ENCODE measurements at regions not wholly inside any gene's neighbourhood (a gene's known extent, or its start where the extent isn't known, plus 50 kb on each side); places are given as distances from the start of the nearest gene placed in this dataset.

DNA sequence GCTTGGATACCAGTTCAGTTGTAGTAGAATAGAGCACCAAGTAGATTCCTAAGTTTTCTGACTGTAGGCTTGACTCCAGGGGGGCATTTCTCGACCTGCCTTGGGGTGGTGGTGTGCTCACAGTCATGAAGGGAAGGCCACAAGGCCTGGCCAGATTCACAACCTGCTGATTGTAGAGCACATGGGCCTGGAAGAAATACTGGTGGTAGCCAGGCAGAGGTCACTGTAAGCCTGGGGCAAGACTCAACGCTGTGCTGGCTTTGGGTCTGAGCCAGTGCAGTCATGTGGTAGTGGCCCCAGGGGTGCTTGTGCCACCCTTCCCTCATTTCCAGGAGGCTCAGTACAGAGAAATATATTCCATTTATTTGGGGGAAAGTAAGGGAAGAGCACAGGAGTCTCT is 832.3 kb upstream of the SLC10A2 start:
- ChIA-PET POLR2A (ENCODE audit: unreplicated experiment) (no interaction called here), CTCF (no interaction called here)
- no peak overlapping the region for H4K8ac ChIP-seq (ENCODE audit: low read depth in 2 of 2, low read length in 2 of 2)
- H4K20me1 ChIP-seq (ENCODE audit: insufficient read depth, low read length), result no peaks in the 10 kb centered on the region
- no peak overlapping the region for H4K5ac ChIP-seq (ENCODE audit: low read depth, low read length)
- H3K36me3 ChIP-seq (ENCODE audit: control insufficient read depth, insufficient read depth, low read length), result no peaks in the 10 kb centered on the region
- dilution Hi-C loops (cut with HindIII; ENCODE audit: low sequenced_read_pairs, unreplicated experiment) (no loop called here), intact Hi-C loops (cut with micrococcal nuclease) (no loop called here), in situ Hi-C loops (cut with MboI; ENCODE audit: low sequenced_read_pairs) (loop anchor here (25.0 kb wide), 1 partner anchor 664 kb away; no protein-coding TSS in a partner anchor)
- H3K4me1 ChIP-seq (ENCODE audit: control insufficient read depth, insufficient read depth, low read length), result no peaks in the 10 kb centered on the region
- H4K91ac ChIP-seq (ENCODE audit: insufficient read depth, low read depth, low read length), result no peak overlapping the region
- H3K79me1 ChIP-seq (ENCODE audit: low read depth in 1 of 2, low read length in 2 of 2), result no peaks in the 10 kb centered on the region
- no peak overlapping the region for H3K4me2 ChIP-seq (ENCODE audit: low read depth, low read length)
- no peak overlapping the region for H3K18ac ChIP-seq (ENCODE audit: low read depth, low read length)
- H2BK15ac ChIP-seq (ENCODE audit: low read depth, low read length), result no peak overlapping the region
- no peak overlapping the region for H3K14ac ChIP-seq (replicated peaks; ENCODE audit: low read depth, low read length)
- H3K9ac ChIP-seq (ENCODE audit: low read depth, low read length), result no peak overlapping the region
- no peaks in the 10 kb centered on the region for H3K9me1 ChIP-seq (ENCODE audit: insufficient read depth, low read length)
- no TSS peak for BruUV-seq (replicated peaks)
- H2BK20ac ChIP-seq (ENCODE audit: low read depth, low read length), result no peak overlapping the region
- no peaks in the 10 kb centered on the region for H3K27me3 ChIP-seq (ENCODE audit: control insufficient read depth, insufficient read depth, low read length)
- H3K27ac ChIP-seq (ENCODE audit: insufficient read depth, low read length), result no peak overlapping the region
- no CpG with 5 or more reads among the region's 2 CpGs for WGBS, 2 experiments (ENCODE audit: extremely low coverage in 2 of 2, insufficient read length in 1 of 2)
- no peak overlapping the region for H3K56ac ChIP-seq (ENCODE audit: extremely low read depth, insufficient read depth, low read length)
- no peak overlapping the region for H2AK5ac ChIP-seq (ENCODE audit: low read depth, low read length)
- no peaks in the 10 kb centered on the region for H3K9me3 ChIP-seq (ENCODE audit: control insufficient read depth, insufficient read depth, low read length)
- no peak overlapping the region for H2AFZ ChIP-seq (replicated peaks; ENCODE audit: low read length, poor library complexity)
- TF ChIP-seq NFE2L2 (IDR thresholded peaks at IDR 0.05; ENCODE audit: low read depth, low read length), result no peak
- TF ChIP-seq POLR2A (IDR thresholded peaks at IDR 0.05; ENCODE audit: low read depth, low read length), result no peak
- TF ChIP-seq FOS (IDR thresholded peaks at IDR 0.05; ENCODE audit: low read depth, low read length), result no peak
- no peak for TF ChIP-seq RAD21 (IDR thresholded peaks at IDR 0.05; ENCODE audit: low read length)
- TF ChIP-seq, protein P1, sequence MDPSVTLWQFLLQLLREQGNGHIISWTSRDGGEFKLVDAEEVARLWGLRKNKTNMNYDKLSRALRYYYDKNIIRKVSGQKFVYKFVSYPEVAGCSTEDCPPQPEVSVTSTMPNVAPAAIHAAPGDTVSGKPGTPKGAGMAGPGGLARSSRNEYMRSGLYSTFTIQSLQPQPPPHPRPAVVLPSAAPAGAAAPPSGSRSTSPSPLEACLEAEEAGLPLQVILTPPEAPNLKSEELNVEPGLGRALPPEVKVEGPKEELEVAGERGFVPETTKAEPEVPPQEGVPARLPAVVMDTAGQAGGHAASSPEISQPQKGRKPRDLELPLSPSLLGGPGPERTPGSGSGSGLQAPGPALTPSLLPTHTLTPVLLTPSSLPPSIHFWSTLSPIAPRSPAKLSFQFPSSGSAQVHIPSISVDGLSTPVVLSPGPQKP (IDR thresholded peaks at IDR 0.05; ENCODE audit: borderline replicate concordance, low read depth, low read length), result no peak
- TF ChIP-seq MAZ (IDR thresholded peaks at IDR 0.05; ENCODE audit: borderline replicate concordance, low read depth, low read length), result no peak
- no peak for TF ChIP-seq MAFK (IDR thresholded peaks at IDR 0.05; ENCODE audit: low read depth, low read length)
- no peak for TF ChIP-seq CEBPB (IDR thresholded peaks at IDR 0.05; ENCODE audit: low read depth, low read length)
- TF ChIP-seq CTCF (conservative IDR thresholded peaks at IDR 0.05; ENCODE audit: low read depth, low read length), result no peak
- no peak for TF ChIP-seq CHD1 (IDR thresholded peaks at IDR 0.05; ENCODE audit: low read depth, low read length)
- no peak for TF ChIP-seq BHLHE40 (IDR thresholded peaks at IDR 0.05; ENCODE audit: low read depth, low read length)
- TF ChIP-seq RFX5 (IDR thresholded peaks at IDR 0.05; ENCODE audit: low read depth, low read length), result no peak
- TF ChIP-seq MXI1 (IDR thresholded peaks at IDR 0.05; ENCODE audit: borderline replicate concordance, low read depth, low read length), result no peak
- TF ChIP-seq SMC3 (IDR thresholded peaks at IDR 0.05; ENCODE audit: low read depth, low read length), result no peak
- TF ChIP-seq RCOR1 (IDR thresholded peaks at IDR 0.05; ENCODE audit: insufficient replicate concordance, low read length), result no peak
- no peak for TF ChIP-seq USF2 (IDR thresholded peaks at IDR 0.05; ENCODE audit: low read depth, low read length)
- H3K23ac ChIP-seq (ENCODE audit: low read depth, low read length), result no peak overlapping the region
- H3K4ac ChIP-seq (ENCODE audit: low read depth, low read length), result no peak overlapping the region
- no peak overlapping the region for H2BK5ac ChIP-seq (ENCODE audit: low read depth, low read length, poor library complexity, severe bottlenecking)
- DNase-seq, result no peak
- H2BK120ac ChIP-seq (ENCODE audit: low read depth, low read length), result no peak overlapping the region
- H3K4me3 ChIP-seq (ENCODE audit: insufficient read depth, low read depth, low read length), result no peak overlapping the region
- H2AK9ac ChIP-seq (replicated peaks; ENCODE audit: low read depth, low read length, poor library complexity), result no peak overlapping the region
- no peak for ATAC-seq (ENCODE audit: low read depth)

All from IMR-90 (cell line).